Tibial nerve (tissue), 4 donors: ENCODE measurements at regions not wholly inside any gene's neighbourhood (a gene's known extent, or its start where the extent isn't known, plus 50 kb on each side); places are given as distances from the start of the nearest gene placed in this dataset.

ENCODE experiments used
- EP300 ChIP-seq, 2 donors: sonication (generic); formaldehyde crosslinking; IDR thresholded peaks; one replicate each; pipeline ENCODE4 v1.6.1; 2017; ENCODE audit warnings: antibody characterized with exemption in 2 of 2, mild to moderate bottlenecking in 1 of 2
- POLR2A ChIP-seq, 2 donors: fragments of 450-650 bp; IDR thresholded peaks; one replicate each; pipeline ENCODE4 v1.6.1; 2017; ENCODE audit warnings: antibody characterized with exemption in 2 of 2, mild to moderate bottlenecking in 2 of 2, moderate library complexity in 2 of 2
- TF ChIP-seq, protein P1 (sequence below), 5 experiments: fragments of 200-600 bp in 3 of 5; fragments of 450-650 bp in 2 of 5; sonication (generic) in 3 of 5; IDR thresholded peaks; one replicate each; pipeline ENCODE4 v1.5.1; 2016 to 2019; ENCODE audit warnings: antibody characterized with exemption in 5 of 5, mild to moderate bottlenecking in 3 of 5, moderate library complexity in 2 of 5

DNA sequence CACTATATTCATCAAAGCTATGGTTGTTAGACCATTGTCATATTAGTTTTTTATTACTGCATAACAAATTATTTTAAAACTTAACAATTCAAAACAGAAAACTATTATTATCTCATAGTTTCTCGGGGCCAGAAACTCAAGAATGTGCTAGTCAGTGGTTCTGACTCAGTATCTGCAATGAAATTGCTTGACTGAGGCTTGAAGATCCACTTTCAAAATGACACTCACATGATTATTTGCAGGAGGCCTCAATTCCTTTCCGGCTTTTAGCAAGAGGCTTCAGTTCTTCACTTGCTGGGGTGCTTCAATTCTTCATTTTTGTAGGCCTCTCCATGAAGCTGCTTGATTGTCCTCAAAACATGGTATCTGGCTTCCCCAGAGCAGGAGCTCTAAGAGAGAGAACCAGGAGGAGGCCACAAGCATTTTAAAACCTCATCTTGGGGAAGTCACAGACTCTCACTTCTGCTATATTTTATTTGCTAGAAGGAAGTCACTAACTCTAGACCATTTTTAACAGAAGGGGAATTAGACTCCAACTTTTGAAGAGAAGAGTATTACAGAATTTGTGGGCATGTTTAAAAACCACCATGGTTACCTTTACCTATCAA is 383.7 kb downstream of the MFSD1 start:
- TF ChIP-seq POLR2A (IDR thresholded peaks at IDR 0.05) (no peak), EP300 (IDR thresholded peaks at IDR 0.05) (no peak)
- TF ChIP-seq, protein P1, sequence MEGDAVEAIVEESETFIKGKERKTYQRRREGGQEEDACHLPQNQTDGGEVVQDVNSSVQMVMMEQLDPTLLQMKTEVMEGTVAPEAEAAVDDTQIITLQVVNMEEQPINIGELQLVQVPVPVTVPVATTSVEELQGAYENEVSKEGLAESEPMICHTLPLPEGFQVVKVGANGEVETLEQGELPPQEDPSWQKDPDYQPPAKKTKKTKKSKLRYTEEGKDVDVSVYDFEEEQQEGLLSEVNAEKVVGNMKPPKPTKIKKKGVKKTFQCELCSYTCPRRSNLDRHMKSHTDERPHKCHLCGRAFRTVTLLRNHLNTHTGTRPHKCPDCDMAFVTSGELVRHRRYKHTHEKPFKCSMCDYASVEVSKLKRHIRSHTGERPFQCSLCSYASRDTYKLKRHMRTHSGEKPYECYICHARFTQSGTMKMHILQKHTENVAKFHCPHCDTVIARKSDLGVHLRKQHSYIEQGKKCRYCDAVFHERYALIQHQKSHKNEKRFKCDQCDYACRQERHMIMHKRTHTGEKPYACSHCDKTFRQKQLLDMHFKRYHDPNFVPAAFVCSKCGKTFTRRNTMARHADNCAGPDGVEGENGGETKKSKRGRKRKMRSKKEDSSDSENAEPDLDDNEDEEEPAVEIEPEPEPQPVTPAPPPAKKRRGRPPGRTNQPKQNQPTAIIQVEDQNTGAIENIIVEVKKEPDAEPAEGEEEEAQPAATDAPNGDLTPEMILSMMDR (IDR thresholded peaks at IDR 0.05) = no peak
